H1 (cell line): ENCODE measurements at regions not wholly inside any gene's neighbourhood (a gene's known extent, or its start where the extent isn't known, plus 50 kb on each side); places are given as distances from the start of the nearest gene placed in this dataset.

ENCODE experiments used
- CTCF ChIA-PET: fragments of 300-600 bp; sonication (Branson Sonifier 250); formaldehyde crosslinking; loops from one replicate; lab custom pipeline; 2021; ENCODE audit not compliant: partially characterized antibody; lab: Charles Lee
- POLR2A ChIA-PET: fragments of 300-600 bp; sonication (Branson Sonifier 250); formaldehyde crosslinking; loops from one replicate; lab custom pipeline; 2021; ENCODE audit warnings: inconsistent platforms; ENCODE audit not compliant: partially characterized antibody; lab: Charles Lee
- DNase-seq, 2 experiments: peaks; one replicate each; pipeline versions ENCODE4 v3.0.0 to v3.0.0-alpha.2; 2010 to 2022; ENCODE audit warnings: low spot score in 2 of 2, low read depth in 1 of 2, mixed read lengths in 1 of 2
- FAIRE-seq: peaks from 2 replicates; lab custom pipeline; 2011; peaks lifted over from hg19 to GRCh38; lab: Jason Lieb, UNC
- H2AFZ ChIP-seq: 2 replicates; pipeline ENCODE4 v1.8.1; 2012; ENCODE audit warnings: low read length, inconsistent platforms
- H2AK5ac ChIP-seq: 2 replicates; pipeline ENCODE4 v1.6.1; 2013; ENCODE audit warnings: low read depth, low read length
- H2BK120ac ChIP-seq: replicated peaks from 2 replicates; pipeline ENCODE3; 2013; ENCODE audit warnings: low read depth, low read length, inconsistent platforms
- H2BK12ac ChIP-seq: 2 replicates; pipeline ENCODE4 v1.6.1; 2013; ENCODE audit warnings: low read depth, low read length
- H2BK15ac ChIP-seq: 2 replicates; pipeline ENCODE4 v1.6.1; 2013; ENCODE audit warnings: low read length
- H2BK20ac ChIP-seq: 2 replicates; pipeline ENCODE4 v1.6.1; 2013; ENCODE audit warnings: low read length
- H2BK5ac ChIP-seq: 2 replicates; pipeline ENCODE4 v1.6.1; 2013; ENCODE audit warnings: low read depth, low read length
- H3K14ac ChIP-seq: 2 replicates; pipeline ENCODE4 v1.6.1; 2013; ENCODE audit warnings: inconsistent platforms; ENCODE audit not compliant: insufficient read length
- H3K18ac ChIP-seq: 2 replicates; pipeline ENCODE4 v1.6.1; 2013; ENCODE audit warnings: low read length; ENCODE audit errors: extremely low read depth
- H3K23ac ChIP-seq: 2 replicates; pipeline ENCODE4 v1.6.1; 2013; ENCODE audit warnings: inconsistent platforms; ENCODE audit not compliant: insufficient read length
- H3K23me2 ChIP-seq: 2 replicates; pipeline ENCODE4 v1.6.1; 2013; ENCODE audit warnings: low read depth, low read length
- H3K27ac ChIP-seq: 2 replicates; pipeline ENCODE4 v1.6.1; 2011; ENCODE audit warnings: low read depth, low read length, inconsistent platforms
- H3K27me3 ChIP-seq, 4 experiments: replicated peaks in 1 of 4; 1 replicate in 1 of 4; 2 replicates in 3 of 4; pipeline versions ENCODE4 v1.6.1 to v1.8.1; 2011 to 2013; ENCODE audit warnings: low read length in 3 of 4, mild to moderate bottlenecking in 3 of 4, inconsistent platforms in 2 of 4, mixed read lengths in 2 of 4, moderate library complexity in 1 of 4; ENCODE audit not compliant: control insufficient read depth in 3 of 4, insufficient read depth in 3 of 4; ENCODE audit errors: extremely low read depth in 1 of 4
- H3K36me3 ChIP-seq, 4 experiments: 2 replicates each; pipeline versions ENCODE4 v1.6.1 to v1.8.1; 2011 to 2013; ENCODE audit warnings: mild to moderate bottlenecking in 4 of 4, low read length in 3 of 4, moderate library complexity in 2 of 4, control low read depth in 1 of 4, inconsistent platforms in 1 of 4; ENCODE audit not compliant: insufficient read depth in 4 of 4, control insufficient read depth in 2 of 4
- H3K4ac ChIP-seq: replicated peaks from 2 replicates; pipeline ENCODE3; 2013; ENCODE audit warnings: low read length, low read depth, mixed read lengths, inconsistent platforms; ENCODE audit not compliant: insufficient read length
- H3K4me1 ChIP-seq, 4 experiments: replicated peaks in 1 of 4; 1 replicate in 1 of 4; 2 replicates in 3 of 4; pipeline versions ENCODE4 v1.6.1 to v1.8.1; 2011 to 2013; ENCODE audit warnings: low read length in 3 of 4, inconsistent platforms in 2 of 4, mixed read lengths in 1 of 4; ENCODE audit not compliant: insufficient read depth in 4 of 4, control insufficient read depth in 3 of 4
- H3K4me2 ChIP-seq, 2 experiments: 2 replicates each; pipeline versions ENCODE4 v1.6.1 to v1.8.1; 2011 to 2013; ENCODE audit warnings: low read depth in 2 of 2, low read length in 2 of 2, control low read depth in 1 of 2, inconsistent platforms in 1 of 2, mild to moderate bottlenecking in 1 of 2; ENCODE audit not compliant: insufficient read depth in 1 of 2
- H3K4me3 ChIP-seq, 4 experiments: fragments of 200-600, 300-600 bp in 1 of 4; sonication (generic), shearing (Covaris generic), sonication (Bioruptor Twin) in 1 of 4; 2 replicates each; pipeline versions ENCODE4 v1.5.1 to v1.8.1; 2011 to 2016; ENCODE audit warnings: low read length in 4 of 4, low read depth in 3 of 4, control low read depth in 2 of 4, inconsistent platforms in 2 of 4, mild to moderate bottlenecking in 2 of 4, mixed read lengths in 1 of 4, moderate library complexity in 1 of 4; ENCODE audit not compliant: insufficient read depth in 2 of 4; ENCODE audit errors: extremely low read depth in 1 of 4
- H3K56ac ChIP-seq: replicated peaks from 2 replicates; pipeline ENCODE3; 2013; ENCODE audit warnings: low read depth, mild to moderate bottlenecking, mixed read lengths, low read length, inconsistent platforms; ENCODE audit not compliant: insufficient read length
- H3K79me1 ChIP-seq: 2 replicates; pipeline ENCODE4 v1.6.1; 2013; ENCODE audit warnings: low read depth, low read length, control low read depth
- H3K79me2 ChIP-seq, 2 experiments: 2 replicates each; pipeline versions ENCODE4 v1.6.1 to v1.8.1; 2012 to 2013; ENCODE audit warnings: low read length in 2 of 2, mild to moderate bottlenecking in 2 of 2, inconsistent platforms in 1 of 2; ENCODE audit not compliant: insufficient read depth in 2 of 2, control insufficient read depth in 1 of 2
- H3K9ac ChIP-seq, 4 experiments: replicated peaks in 1 of 4; 1 replicate in 1 of 4; 2 replicates in 3 of 4; pipeline versions ENCODE4 v1.6.1 to v1.8.1; 2011 to 2013; ENCODE audit warnings: low read depth in 3 of 4, low read length in 3 of 4, control low read depth in 2 of 4, mild to moderate bottlenecking in 2 of 4, moderate library complexity in 2 of 4, inconsistent platforms in 1 of 4; ENCODE audit errors: extremely low read depth in 1 of 4
- H3K9me3 ChIP-seq, 2 experiments: 2 replicates each; pipeline versions ENCODE4 v1.6.1 to v1.8.1; 2012 to 2013; ENCODE audit warnings: mild to moderate bottlenecking in 2 of 2, moderate library complexity in 2 of 2, control low read depth in 1 of 2, inconsistent platforms in 1 of 2, low read depth in 1 of 2, low read length in 1 of 2, mixed read lengths in 1 of 2; ENCODE audit not compliant: insufficient read depth in 2 of 2
- H4K20me1 ChIP-seq, 2 experiments: replicated peaks in 1 of 2; 2 replicates each; pipeline versions ENCODE3 to v1.8.1; 2011 to 2013; ENCODE audit warnings: inconsistent platforms in 2 of 2, low read length in 2 of 2, mild to moderate bottlenecking in 1 of 2; ENCODE audit not compliant: insufficient read depth in 2 of 2, control insufficient read depth in 1 of 2
- H4K5ac ChIP-seq: 2 replicates; pipeline ENCODE4 v1.6.1; 2013; ENCODE audit warnings: low read length, low read depth, mixed read lengths, inconsistent platforms; ENCODE audit not compliant: insufficient read length
- H4K8ac ChIP-seq: 2 replicates; pipeline ENCODE4 v1.8.0; 2013; ENCODE audit warnings: mild to moderate bottlenecking, moderate library complexity, low read length, inconsistent platforms; ENCODE audit not compliant: insufficient read depth; ENCODE audit errors: extremely low read depth
- H4K91ac ChIP-seq: replicated peaks from 2 replicates; pipeline ENCODE3; 2013; ENCODE audit warnings: low read length, mixed read lengths, inconsistent platforms; ENCODE audit not compliant: insufficient read length
- SP2 ChIP-seq: IDR thresholded peaks from 2 replicates; pipeline ENCODE4 v1.6.1; 2012; ENCODE audit warnings: mild to moderate bottlenecking, low read length, inconsistent platforms
- WGBS, 2 experiments: shearing (Covaris generic) in 1 of 2; methylation state at CpG; one replicate each; pipeline versions ENCODE4 v1.1.6 to v1.1.7; 2013 to 2015; ENCODE audit warnings: low lambda C conversion rate in 2 of 2, mixed read lengths in 2 of 2, inconsistent platforms in 1 of 2, low coverage in 1 of 2, missing lambda C conversion rate in 1 of 2; ENCODE audit not compliant: insufficient replicate concordance in 2 of 2, insufficient coverage in 1 of 2, insufficient read length in 1 of 2; ENCODE audit errors: extremely low coverage in 1 of 2, missing lambda C conversion rate in 1 of 2; 5-methylcytosine and 5-hydroxymethylcytosine counted together

GRCh38 chr12:67483871-67484554, 164.5 kb upstream of the DYRK2 start:
- WGBS, 2 experiments = 88% methylated on average over 3 of the region's 3 CpGs; no CpG with 5 or more reads in 1 of the 2 experiments
- H2AK5ac ChIP-seq = no peak overlapping the region
- H3K4me2 ChIP-seq = no peak overlapping the region
- H3K27me3 ChIP-seq = no peaks in the 10 kb centered on the region
- H4K8ac ChIP-seq = no peak overlapping the region
- no peaks in the 10 kb centered on the region for H3K79me1 ChIP-seq
- H4K5ac ChIP-seq = no peak overlapping the region
- no peaks in the 10 kb centered on the region for H4K20me1 ChIP-seq
- H2BK5ac ChIP-seq = no peak overlapping the region
- no peak overlapping the region for H2AFZ ChIP-seq
- H3K14ac ChIP-seq = no peak overlapping the region
- H3K56ac ChIP-seq = no peak overlapping the region
- H2BK120ac ChIP-seq = no peak overlapping the region
- no peak overlapping the region for H3K27ac ChIP-seq
- no peak overlapping the region for H2BK15ac ChIP-seq
- TF ChIP-seq SP2 = no peak
- DNase-seq (no peak), FAIRE-seq (no peak)
- no peaks in the 10 kb centered on the region for H3K79me2 ChIP-seq
- H2BK12ac ChIP-seq = no peak overlapping the region
- H3K4me1 ChIP-seq = no peaks in the 10 kb centered on the region
- H3K4ac ChIP-seq = no peak overlapping the region
- no peak overlapping the region for H4K91ac ChIP-seq
- H3K18ac ChIP-seq = no peak overlapping the region
- H3K9ac ChIP-seq = no peak overlapping the region
- no peak overlapping the region for H3K4me3 ChIP-seq
- no peak overlapping the region for H3K23ac ChIP-seq
- ChIA-PET CTCF (no interaction called here), POLR2A (no interaction called here)
- H3K9me3 ChIP-seq = peaks cover 13 to 18% of the 10 kb centered on the region in 2 experiments
- H3K36me3 ChIP-seq = no peaks in the 10 kb centered on the region; a peak in 1 of 8 replicates
- H2BK20ac ChIP-seq = no peak overlapping the region
- H3K23me2 ChIP-seq = no peaks in the 10 kb centered on the region
